PFSK-1 (cell line): ENCODE measurements at regions not wholly inside any gene's neighbourhood (a gene's known extent, or its start where the extent isn't known, plus 50 kb on each side); places are given as distances from the start of the nearest gene placed in this dataset.
A peak's percentile ranks its signal among the peaks of the same experiment; 100 is the strongest.

ENCODE experiments used
- FOXP2 ChIP-seq: optimal IDR thresholded peaks from 2 replicates; pipeline ENCODE3; 2011; ENCODE audit warnings: borderline replicate concordance, control low read depth, inconsistent platforms; ENCODE audit not compliant: insufficient read depth; ENCODE audit errors: extremely low read length, extremely low read depth
- POLR2AphosphoS5 ChIP-seq: IDR thresholded peaks from 2 replicates; pipeline ENCODE4 v1.6.1; 2012; ENCODE audit warnings: low read depth, mild to moderate bottlenecking, control low read depth, low read length, moderate library complexity
- REST ChIP-seq, 2 experiments: IDR thresholded peaks; 2 replicates each; pipeline versions ENCODE4 v1.6.1 to v1.8.0; 2011 to 2012; ENCODE audit warnings: low read depth in 2 of 2, low read length in 2 of 2, control low read depth in 1 of 2, inconsistent platforms in 1 of 2, mild to moderate bottlenecking in 1 of 2, moderate library complexity in 1 of 2; ENCODE audit not compliant: insufficient read depth in 1 of 2
- SIN3A ChIP-seq: IDR thresholded peaks from 2 replicates; pipeline ENCODE4 v1.6.1; 2012; ENCODE audit warnings: mild to moderate bottlenecking, low read length, moderate library complexity, borderline replicate concordance; ENCODE audit not compliant: insufficient read depth
- TAF1 ChIP-seq: IDR thresholded peaks from 2 replicates; pipeline ENCODE4 v1.6.1; 2012; ENCODE audit warnings: low read length, control low read depth, borderline replicate concordance; ENCODE audit not compliant: insufficient read depth

GRCh38 chr21:32916088-32916487 lies 109.6 kb upstream of the OLIG2 start:
- no peak for TF ChIP-seq REST (IDR thresholded peaks at IDR 0.05; ENCODE audit: insufficient read depth in 1 of 2, low read depth in 2 of 2, low read length in 2 of 2)
- no peak for TF ChIP-seq FOXP2
- TF ChIP-seq TAF1: no peak
- no peak for TF ChIP-seq SIN3A
- no peak for TF ChIP-seq POLR2AphosphoS5

GRCh38 chr21:32916522-32917099 lies 109.1 kb upstream of the OLIG2 start:
- TF ChIP-seq POLR2AphosphoS5: no peak
- no peak for TF ChIP-seq FOXP2
- TF ChIP-seq SIN3A: no peak
- 0 out of 4 replicates have a peak, but pooled peaks of 1 of the 2 experiments have one; percentile 15 for TF ChIP-seq REST (IDR thresholded peaks at IDR 0.05; ENCODE audit: insufficient read depth in 1 of 2, low read depth in 2 of 2, low read length in 2 of 2)

GRCh38 chr21:32917362-32918135 lies 108.2 kb upstream of the OLIG2 start:
- TF ChIP-seq SIN3A: no peak
- TF ChIP-seq REST (IDR thresholded peaks at IDR 0.05; ENCODE audit: insufficient read depth in 1 of 2, low read depth in 2 of 2, low read length in 2 of 2): no peak
- no peak for TF ChIP-seq POLR2AphosphoS5
- TF ChIP-seq FOXP2: no peak
- TF ChIP-seq TAF1: no peak

- TF ChIP-seq SIN3A: no peak
- TF ChIP-seq TAF1: no peak
- no peak for TF ChIP-seq REST (IDR thresholded peaks at IDR 0.05; ENCODE audit: insufficient read depth in 1 of 2, low read depth in 2 of 2, low read length in 2 of 2)
- no peak for TF ChIP-seq FOXP2
- no peak for TF ChIP-seq POLR2AphosphoS5
Observed at GRCh38 chr21:32918478-32919120, 107.1 kb upstream of the OLIG2 start.
